ENCODE measurements at regions not wholly inside any gene's neighbourhood (a gene's known extent, or its start where the extent isn't known, plus 50 kb on each side); places are given as distances from the start of the nearest gene placed in this dataset.

DNA sequence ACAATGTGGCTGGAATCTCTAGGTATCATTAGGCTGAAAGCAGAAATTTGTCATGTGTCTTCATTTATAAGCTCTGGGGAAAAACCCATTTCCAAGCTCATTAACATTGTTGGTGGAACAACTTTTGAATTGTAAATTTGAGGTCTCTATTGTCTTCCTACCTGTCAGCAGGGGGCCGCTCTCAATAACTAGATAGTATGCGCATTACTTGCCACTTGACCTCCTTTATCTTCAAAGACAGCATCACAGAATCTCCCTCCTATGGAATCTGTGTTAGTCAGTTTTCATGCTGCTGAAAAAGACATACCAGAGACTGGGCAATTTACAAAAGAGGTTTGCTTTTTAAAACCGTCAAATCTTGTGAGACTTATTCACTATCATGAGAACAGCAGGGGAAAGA is 223.1 kb downstream of the CALCRL start:
- DNase-seq, result no peak
- peaks cover 0 to 10% (median 5%) of the 10 kb centered on the region in 9 donors for H3K9me3 Mint-ChIP-seq
- no peak overlapping the region for H3K4me3 Mint-ChIP-seq
- no peaks in the 10 kb centered on the region for H3K36me3 Mint-ChIP-seq
- POLR2A ChIA-PET, result no interaction called here
- H3K27me3 Mint-ChIP-seq, result no peaks in the 10 kb centered on the region
- no peak overlapping the region for H3K27ac Mint-ChIP-seq
- no peaks in the 10 kb centered on the region for H3K4me1 Mint-ChIP-seq
- no peak for ATAC-seq

DNA sequence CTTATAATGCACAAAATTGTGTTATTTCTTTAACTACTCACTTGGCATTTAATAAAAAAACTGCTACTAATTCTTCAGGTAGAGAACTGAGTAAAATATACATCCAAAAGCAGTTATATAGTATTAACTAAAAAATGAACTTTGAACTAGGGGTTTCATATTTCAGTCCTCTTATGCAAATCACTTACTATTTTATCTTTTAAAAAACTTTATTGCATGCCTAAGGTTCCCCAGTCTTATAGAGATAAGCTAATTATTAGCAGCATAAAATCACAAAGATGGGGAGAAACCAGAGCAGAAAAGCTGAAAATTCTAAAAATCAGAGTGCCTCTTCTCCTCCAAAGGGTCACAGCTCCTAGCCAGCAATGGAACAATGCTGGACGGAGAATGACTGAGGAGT is 228.0 kb downstream of the CALCRL start:
- Mint-ChIP-seq H3K4me3 (no peak overlapping the region), H3K9me3 (peaks cover 0 to 12% (median 4%) of the 10 kb centered on the region in 9 donors)

DNA sequence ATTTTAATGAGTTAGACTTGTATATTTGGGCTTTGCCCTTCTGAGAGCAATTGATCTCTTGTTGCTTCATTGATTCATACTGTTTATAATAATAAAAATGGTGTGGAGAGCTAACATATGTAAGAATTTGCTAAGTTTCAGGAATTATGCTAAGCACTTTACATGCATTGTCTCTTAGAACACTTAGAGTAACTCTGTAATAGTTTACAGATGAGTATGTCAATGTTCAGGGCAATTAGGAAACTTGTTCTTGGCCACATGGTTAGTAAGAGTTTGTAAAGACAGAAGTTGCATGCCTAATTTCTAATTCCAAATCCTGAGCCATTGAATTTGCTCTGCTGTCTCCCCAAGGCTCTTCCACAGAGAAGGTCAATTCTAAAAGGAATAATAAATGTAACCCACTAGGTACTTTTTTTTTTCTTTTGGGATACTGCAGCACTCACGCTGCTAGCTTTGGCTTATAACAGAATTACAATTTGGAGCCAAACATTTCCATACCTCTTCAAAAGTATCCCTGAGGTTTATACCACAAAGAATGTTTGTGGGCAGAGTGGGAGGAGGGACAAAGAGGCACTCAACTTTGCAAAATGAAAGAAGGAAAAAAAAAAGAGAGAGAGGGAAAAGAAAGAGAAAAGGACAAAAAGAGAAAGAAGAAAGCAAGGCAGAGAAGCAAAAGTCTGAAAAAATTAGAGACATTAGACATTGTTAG is 232.4 kb downstream of the CALCRL start:
- Mint-ChIP-seq H3K27me3 (no peaks in the 10 kb centered on the region), H3K36me3 (no peaks in the 10 kb centered on the region), H3K4me3 (no peak overlapping the region), H3K9me3 (peaks cover 0 to 15% (median 2%) of the 10 kb centered on the region in 9 donors), H3K4me1 (no peaks in the 10 kb centered on the region), H3K27ac (no peak overlapping the region)
- POLR2A ChIA-PET, result interaction anchor here (0.7 kb wide), 1 partner anchor 38 kb away, joined by 3 read pairs; no protein-coding TSS in a partner anchor
- DNase-seq, result no peak
- ATAC-seq, result no peak

More for the DNA sequence above, 228.0 kb downstream of the CALCRL start:
- Mint-ChIP-seq H3K27ac (no peak overlapping the region), H3K4me1 (no peaks in the 10 kb centered on the region), H3K36me3 (no peaks in the 10 kb centered on the region), H3K27me3 (no peaks in the 10 kb centered on the region)
- no peak for DNase-seq
- no peak for ATAC-seq
- POLR2A ChIA-PET, result no interaction called here

DNA sequence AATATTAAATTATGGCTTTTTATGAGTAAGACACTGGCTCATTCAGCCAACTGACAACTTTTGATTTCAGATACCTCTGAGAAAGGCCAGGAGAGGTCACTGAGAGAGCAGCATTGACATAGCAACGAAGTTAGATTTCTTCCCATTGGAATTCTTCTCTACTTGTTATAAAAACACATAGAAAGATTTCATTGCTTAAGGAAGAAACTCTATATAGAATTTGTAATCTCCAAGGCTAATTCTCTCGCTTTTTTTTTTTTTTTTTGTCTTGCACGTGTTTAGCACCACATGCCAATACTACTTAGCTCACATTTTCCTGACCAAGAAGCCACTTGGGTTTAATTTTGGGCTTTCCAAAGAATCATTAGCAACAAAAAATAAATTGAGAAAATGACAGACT is 233.7 kb downstream of the CALCRL start:
- POLR2A ChIA-PET, result no interaction called here
- Mint-ChIP-seq H3K4me1 (no peaks in the 10 kb centered on the region), H3K27ac (no peak overlapping the region), H3K36me3 (no peaks in the 10 kb centered on the region), H3K4me3 (no peak overlapping the region), H3K27me3 (no peaks in the 10 kb centered on the region), H3K9me3 (peaks cover 0 to 17% (median 5%) of the 10 kb centered on the region in 9 donors)
- ATAC-seq, result no peak
- DNase-seq, result no peak

DNA sequence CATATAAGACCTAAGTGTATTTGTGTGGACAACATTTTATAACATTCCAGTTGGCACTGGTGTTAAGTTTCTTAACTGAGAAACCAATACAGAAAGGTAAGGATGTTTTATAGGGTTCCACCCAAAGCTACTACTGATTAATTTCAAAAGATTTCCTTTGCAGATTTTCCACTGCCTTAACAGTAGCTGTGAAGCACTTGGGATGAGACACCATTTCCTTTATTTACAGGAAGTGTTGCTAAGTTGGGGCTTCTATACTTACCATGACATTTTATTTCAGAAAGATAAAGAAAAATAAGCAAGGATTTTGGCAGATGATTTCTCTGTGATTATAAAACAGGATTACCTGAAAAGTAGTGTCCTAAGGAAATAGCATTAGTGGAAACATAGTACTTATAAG is 234.3 kb downstream of the CALCRL start:
- no peak for ATAC-seq
- no peak overlapping the region for H3K4me3 Mint-ChIP-seq
- peaks cover 0 to under 1% (median 0%) of the 10 kb centered on the region in 5 donors for H3K27me3 Mint-ChIP-seq
- H3K9me3 Mint-ChIP-seq, result peaks cover 0 to 23% (median 5%) of the 10 kb centered on the region in 9 donors
- POLR2A ChIA-PET, result no interaction called here
- DNase-seq, result no peak
- no peak overlapping the region for H3K27ac Mint-ChIP-seq
- no peaks in the 10 kb centered on the region for H3K36me3 Mint-ChIP-seq
- H3K4me1 Mint-ChIP-seq, result no peaks in the 10 kb centered on the region

DNA sequence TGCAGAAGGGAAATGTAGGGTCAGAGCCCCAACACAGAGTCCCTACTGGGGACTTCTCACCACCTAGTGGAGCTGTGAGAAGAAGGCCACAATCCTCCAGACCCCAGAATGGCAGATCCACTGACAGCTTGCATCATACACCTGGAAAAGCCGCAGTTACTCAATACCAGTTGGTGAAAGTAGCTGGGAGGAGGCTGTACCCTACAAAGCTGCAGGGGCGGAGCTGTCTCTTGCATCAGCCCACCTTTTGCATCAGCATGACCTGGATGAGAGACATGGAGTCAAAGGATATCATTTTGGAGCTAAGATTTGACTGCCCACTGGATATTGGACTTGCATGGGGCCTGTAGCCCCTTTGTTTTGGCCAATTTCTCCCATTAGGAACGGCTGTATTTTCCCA is 237.3 kb downstream of the CALCRL start:
- H3K27me3 Mint-ChIP-seq, result peaks cover 0 to 9% (median 0%) of the 10 kb centered on the region in 5 donors
- no peak for DNase-seq

DNA sequence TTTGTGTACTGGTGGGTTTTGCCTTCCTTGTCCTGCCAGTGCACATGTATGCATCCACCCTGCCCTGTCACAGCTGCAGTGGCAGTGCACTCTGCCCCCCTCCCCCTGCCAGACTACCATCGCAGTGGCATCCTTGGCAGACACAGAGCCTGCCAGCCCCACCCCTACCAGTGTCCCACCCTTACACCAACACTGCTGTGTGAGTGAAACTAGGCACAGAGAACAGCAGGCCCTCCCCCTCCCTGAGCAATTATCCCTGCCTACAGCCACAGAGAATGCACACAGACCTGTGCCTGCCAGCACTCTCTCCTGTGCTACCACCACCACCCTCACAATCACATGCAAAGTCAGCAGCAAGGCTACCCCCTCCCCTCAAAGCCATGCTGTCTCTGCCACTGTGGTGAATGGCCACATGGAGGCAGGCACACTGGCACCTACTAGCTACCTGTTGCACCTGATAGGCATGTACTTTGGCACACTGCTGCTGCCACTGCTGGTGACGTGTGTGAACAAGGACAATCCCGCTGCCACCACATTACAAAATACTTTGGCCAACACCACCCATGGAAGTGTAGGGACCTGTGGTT is 239.8 kb downstream of the CALCRL start:
- Mint-ChIP-seq H3K9me3 (peaks cover 0 to 30% (median 5%) of the 10 kb centered on the region in 9 donors), H3K27ac (no peak overlapping the region), H3K4me1 (no peaks in the 10 kb centered on the region), H3K4me3 (no peak overlapping the region), H3K27me3 (peaks cover 0 to 9% (median 0%) of the 10 kb centered on the region in 5 donors), H3K36me3 (no peaks in the 10 kb centered on the region)
- POLR2A ChIA-PET, result no interaction called here
- no peak for DNase-seq
- no peak for ATAC-seq

More for the DNA sequence above, 237.3 kb downstream of the CALCRL start:
- no peaks in the 10 kb centered on the region for H3K36me3 Mint-ChIP-seq
- H3K9me3 Mint-ChIP-seq, result peaks cover 0 to 30% (median 5%) of the 10 kb centered on the region in 9 donors
- ATAC-seq, result no peak
- H3K4me3 Mint-ChIP-seq, result no peak overlapping the region
- H3K27ac Mint-ChIP-seq, result no peak overlapping the region
- no peaks in the 10 kb centered on the region for H3K4me1 Mint-ChIP-seq
- POLR2A ChIA-PET, result no interaction called here

DNA sequence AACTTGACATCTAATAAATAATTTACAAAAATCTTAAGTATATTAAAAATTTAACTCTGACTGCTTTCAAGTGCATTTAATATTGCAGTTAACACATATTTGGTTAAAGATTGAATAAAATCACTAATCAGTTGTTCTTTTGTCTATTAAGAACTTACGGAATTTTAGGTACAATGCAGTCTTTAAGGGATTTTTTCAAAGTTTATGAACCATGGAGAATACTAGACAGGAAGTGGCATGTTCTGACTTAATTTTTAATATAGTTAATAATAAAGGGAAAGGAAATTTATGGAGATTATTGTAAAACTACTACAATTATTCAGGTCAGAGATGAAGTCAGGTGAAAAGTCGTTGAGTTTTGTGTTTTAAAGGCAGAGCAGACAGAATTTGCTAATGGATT is 240.9 kb downstream of the CALCRL start:
- ATAC-seq (no peak), DNase-seq (no peak)
- Mint-ChIP-seq H3K36me3 (no peaks in the 10 kb centered on the region), H3K9me3 (peaks cover 0 to 27% (median 5%) of the 10 kb centered on the region in 9 donors), H3K4me1 (no peaks in the 10 kb centered on the region), H3K27ac (no peak overlapping the region), H3K4me3 (no peak overlapping the region), H3K27me3 (peaks cover 0 to 9% (median 0%) of the 10 kb centered on the region in 5 donors)
- POLR2A ChIA-PET, result no interaction called here

DNA sequence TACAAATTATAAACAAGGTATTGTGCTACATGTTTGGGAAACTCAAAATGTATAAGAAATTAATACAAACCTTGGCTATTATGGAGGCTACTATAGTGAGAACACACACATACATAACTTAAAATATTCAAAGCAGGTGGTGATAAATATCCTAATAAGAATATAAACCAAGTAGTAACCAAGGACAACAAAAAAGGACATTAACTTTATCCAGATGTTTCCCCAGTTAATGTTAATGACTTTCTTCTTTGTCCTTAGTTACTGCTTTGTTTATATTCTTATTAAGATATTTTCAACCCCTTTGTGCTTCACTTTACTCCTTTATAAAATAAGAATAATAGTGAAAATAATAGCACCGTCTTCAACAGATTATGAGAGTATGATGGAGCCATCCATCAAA is 241.6 kb downstream of the CALCRL start:
- peaks cover 0 to 20% (median 5%) of the 10 kb centered on the region in 9 donors for H3K9me3 Mint-ChIP-seq
- no peak for DNase-seq
- H3K4me3 Mint-ChIP-seq, result no peak overlapping the region
- no peak overlapping the region for H3K27ac Mint-ChIP-seq
- H3K4me1 Mint-ChIP-seq, result no peaks in the 10 kb centered on the region
- POLR2A ChIA-PET, result no interaction called here
- ATAC-seq, result no peak
- H3K36me3 Mint-ChIP-seq, result no peaks in the 10 kb centered on the region
- peaks cover 0 to 9% (median 0%) of the 10 kb centered on the region in 5 donors for H3K27me3 Mint-ChIP-seq

DNA sequence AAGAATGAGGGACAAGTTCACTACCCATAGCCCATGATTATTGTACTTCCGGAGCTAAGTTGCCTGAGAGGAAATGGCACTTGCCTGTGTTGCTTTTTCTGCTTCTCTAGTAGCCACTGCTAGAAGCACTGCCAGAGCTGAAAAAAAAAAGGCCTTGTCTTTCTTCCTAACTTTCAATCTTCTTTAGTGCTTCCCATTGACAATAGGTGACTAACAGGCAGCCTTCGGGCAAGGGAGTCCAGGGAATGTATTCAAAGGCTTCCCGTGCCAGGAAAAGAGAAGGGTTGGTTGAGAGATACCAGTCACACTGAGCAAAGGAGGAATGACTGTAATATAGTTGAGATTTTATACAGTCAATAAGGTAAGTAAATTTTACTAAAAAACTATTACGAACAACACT is 242.0 kb downstream of the CALCRL start:
- Mint-ChIP-seq H3K27ac (no peak overlapping the region), H3K4me3 (no peak overlapping the region), H3K36me3 (no peaks in the 10 kb centered on the region), H3K4me1 (no peaks in the 10 kb centered on the region), H3K9me3 (peaks cover 0 to 16% (median 4%) of the 10 kb centered on the region in 9 donors), H3K27me3 (peaks cover 0 to 9% (median 0%) of the 10 kb centered on the region in 5 donors)
- no peak for DNase-seq
- POLR2A ChIA-PET, result no interaction called here
- ATAC-seq, result no peak

DNA sequence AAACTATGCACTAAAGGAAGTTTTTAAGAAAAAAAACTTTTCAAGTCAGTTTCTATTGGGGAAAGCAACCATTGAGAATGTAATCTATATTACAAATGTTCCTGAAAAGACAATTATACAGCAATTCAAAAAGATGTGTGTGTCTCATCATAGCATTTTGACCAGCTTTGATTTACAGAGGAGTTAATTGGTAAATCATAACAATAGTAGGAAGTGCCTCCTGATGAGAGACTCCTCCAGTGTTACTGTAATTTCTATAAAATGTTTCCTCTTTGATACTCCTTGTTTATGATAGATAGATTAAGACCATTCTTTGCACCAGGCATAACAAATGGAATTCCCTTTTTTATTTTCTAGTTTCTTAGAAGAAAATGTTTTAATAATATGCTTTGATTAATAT is 249.9 kb downstream of the CALCRL start:
- Mint-ChIP-seq H3K27me3 (peaks cover 0 to 3% (median 0%) of the 10 kb centered on the region in 5 donors), H3K4me1 (no peaks in the 10 kb centered on the region), H3K4me3 (no peak overlapping the region), H3K36me3 (no peaks in the 10 kb centered on the region), H3K27ac (no peak overlapping the region), H3K9me3 (peaks cover 0 to 7% (median 0%) of the 10 kb centered on the region in 9 donors)
- no peak for DNase-seq
- POLR2A ChIA-PET, result no interaction called here
- no peak for ATAC-seq

DNA sequence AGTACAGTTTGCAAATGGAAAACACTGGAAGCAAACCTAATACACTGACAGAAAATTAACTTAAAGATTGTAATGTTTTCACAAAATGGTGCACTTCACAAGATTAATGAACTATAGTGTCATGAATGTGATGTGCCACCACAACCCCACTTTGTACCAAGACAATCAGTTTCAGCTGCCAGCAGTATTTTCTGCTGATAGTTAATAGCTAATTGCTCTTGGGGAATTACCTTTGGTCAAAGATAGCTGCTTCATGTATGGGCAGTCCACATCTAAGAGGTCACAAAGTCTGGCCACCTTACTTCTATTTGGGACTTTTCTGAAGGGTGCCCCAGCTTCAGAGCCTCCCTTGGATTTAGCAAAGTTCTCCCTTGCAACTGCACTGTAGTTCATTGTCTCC is 254.0 kb downstream of the CALCRL start:
- POLR2A ChIA-PET, result no interaction called here
- peaks cover 0 to 3% (median 0%) of the 10 kb centered on the region in 5 donors for H3K27me3 Mint-ChIP-seq
- no peak for DNase-seq
- no peak overlapping the region for H3K27ac Mint-ChIP-seq
- H3K9me3 Mint-ChIP-seq, result no peaks in the 10 kb centered on the region
- no peaks in the 10 kb centered on the region for H3K36me3 Mint-ChIP-seq
- H3K4me3 Mint-ChIP-seq, result no peak overlapping the region
- H3K4me1 Mint-ChIP-seq, result no peaks in the 10 kb centered on the region
- no peak for ATAC-seq

DNA sequence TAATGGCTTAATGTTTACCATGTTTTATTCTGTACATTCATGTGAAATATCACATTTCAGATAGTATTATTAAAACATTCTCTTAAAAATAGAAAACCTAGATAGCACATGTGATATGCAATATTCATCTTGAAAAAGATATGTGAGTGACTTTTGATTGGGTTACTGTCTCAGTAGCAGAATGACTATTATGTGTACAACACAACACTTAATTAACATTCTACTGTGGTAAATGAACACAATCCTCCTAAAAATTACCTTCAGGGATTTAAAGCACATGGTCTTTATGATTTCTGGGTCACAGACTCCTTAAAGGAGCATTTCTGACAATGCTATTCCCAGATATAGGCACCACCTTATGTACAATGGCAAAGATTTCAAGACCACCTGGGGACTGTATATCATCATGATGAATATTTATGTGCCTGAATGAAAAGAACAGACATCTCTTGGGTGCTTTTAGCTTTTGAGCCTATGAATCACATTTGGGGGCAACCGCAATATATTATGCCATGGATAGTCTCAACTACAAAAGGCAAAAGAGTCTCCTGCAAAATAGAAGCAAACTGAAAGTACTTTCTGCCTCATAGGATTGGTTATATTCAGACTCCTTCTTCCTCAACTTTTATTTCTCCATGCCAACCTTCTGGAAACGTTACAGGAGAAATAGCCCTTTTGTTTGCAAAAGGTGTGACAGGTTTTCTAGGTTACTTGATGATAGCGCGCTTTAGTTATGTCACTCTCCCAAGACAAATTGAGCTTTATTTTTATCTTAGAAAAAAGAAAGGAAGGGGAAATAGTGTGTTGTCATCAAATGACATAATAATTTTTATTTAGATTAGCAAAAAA is 259.0 kb downstream of the CALCRL start:
- Mint-ChIP-seq H3K36me3 (no peaks in the 10 kb centered on the region), H3K4me3 (no peak overlapping the region), H3K4me1 (no peaks in the 10 kb centered on the region), H3K27ac (no peak overlapping the region), H3K27me3 (peaks cover 0 to 8% (median 0%) of the 10 kb centered on the region in 5 donors), H3K9me3 (peaks cover 0 to 3% (median 0%) of the 10 kb centered on the region in 9 donors)
- ATAC-seq (no peak), DNase-seq (no peak)
- POLR2A ChIA-PET, result no interaction called here

Measured in naive thymus-derived CD8-positive, alpha-beta T cell (primary cell).